T-helper 1 cell (primary cell): ENCODE measurements at regions not wholly inside any gene's neighbourhood (a gene's known extent, or its start where the extent isn't known, plus 50 kb on each side); places are given as distances from the start of the nearest gene placed in this dataset.
"Not testable (repeated sequence)": the region's sequence is repeated elsewhere in the genome, so short reads cannot be mapped to it uniquely, and the experiment has no call there.

ENCODE experiments used
- DNase-seq, 5 donors: peaks; one replicate each; pipeline ENCODE4 v3.0.0-alpha.2; 2012 to 2020

DNA sequence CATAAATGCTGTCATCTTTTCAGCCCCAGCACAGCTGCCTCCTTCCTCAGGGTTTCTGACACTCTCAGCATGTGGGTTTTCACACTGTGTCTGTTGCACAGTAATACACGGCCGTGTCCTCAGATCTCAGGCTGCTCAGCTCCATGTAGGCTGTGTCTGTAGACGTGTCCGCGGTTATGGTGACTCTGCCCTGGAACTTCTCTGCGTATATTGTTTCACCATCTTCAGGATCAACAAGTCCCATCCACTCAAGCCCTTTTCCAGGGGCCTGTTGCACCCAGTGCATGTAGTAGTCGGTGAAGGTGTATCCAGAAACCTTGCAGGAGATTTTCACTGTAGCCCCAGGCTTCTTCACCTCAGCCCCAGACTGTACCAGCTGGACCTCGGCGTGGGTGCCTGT, 1210.6 kb downstream of the TMEM121 start:
- DNase-seq, result no peak

- DNase-seq, result no peak
These were observed 1211.7 kb downstream of the TMEM121 start for GRCh38 chr14:106738075-106738474.

GRCh38 chr14:106738598-106739258, 1212.3 kb downstream of the TMEM121 start:
- DNase-seq, result not testable (repeated sequence)

DNA sequence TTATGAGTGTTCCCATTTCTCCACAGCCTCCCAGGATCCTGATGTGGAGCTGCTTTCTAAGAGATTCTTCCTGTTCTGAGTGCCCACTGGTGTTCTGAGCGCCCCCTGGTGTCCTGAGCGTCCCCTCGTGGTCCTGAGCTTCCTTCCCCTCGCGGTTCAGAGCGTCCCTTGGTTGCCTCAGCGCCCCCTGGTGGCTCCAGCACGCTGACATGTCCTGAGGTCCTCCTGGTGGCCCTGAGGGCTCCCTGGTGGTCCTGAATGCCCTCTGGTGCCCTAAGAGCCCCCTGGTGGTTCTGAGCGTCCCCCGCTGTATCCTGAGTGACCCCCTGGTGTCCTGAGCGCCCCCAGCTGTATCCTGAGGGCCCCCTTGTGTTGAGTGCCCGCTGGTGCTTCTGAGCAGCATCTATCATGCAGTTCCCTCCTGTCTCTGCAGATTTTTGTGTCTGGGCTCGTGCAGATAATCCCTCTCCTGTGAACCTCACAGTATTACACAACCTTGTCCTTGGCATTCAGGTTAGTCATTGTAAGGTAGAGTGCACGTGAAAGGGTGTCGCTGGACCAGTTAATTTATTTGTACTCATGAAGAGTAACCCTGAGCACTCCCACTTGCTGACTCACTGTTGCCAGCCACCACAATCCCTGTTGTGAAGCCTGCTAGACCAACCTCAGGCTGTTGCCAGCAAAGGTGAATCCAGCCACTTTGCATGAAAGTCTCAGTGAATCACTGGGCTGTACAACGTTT, 1214.9 kb downstream of the TMEM121 start:
- DNase-seq, result peak in 1 of 5 donors; percentile 65

DNA sequence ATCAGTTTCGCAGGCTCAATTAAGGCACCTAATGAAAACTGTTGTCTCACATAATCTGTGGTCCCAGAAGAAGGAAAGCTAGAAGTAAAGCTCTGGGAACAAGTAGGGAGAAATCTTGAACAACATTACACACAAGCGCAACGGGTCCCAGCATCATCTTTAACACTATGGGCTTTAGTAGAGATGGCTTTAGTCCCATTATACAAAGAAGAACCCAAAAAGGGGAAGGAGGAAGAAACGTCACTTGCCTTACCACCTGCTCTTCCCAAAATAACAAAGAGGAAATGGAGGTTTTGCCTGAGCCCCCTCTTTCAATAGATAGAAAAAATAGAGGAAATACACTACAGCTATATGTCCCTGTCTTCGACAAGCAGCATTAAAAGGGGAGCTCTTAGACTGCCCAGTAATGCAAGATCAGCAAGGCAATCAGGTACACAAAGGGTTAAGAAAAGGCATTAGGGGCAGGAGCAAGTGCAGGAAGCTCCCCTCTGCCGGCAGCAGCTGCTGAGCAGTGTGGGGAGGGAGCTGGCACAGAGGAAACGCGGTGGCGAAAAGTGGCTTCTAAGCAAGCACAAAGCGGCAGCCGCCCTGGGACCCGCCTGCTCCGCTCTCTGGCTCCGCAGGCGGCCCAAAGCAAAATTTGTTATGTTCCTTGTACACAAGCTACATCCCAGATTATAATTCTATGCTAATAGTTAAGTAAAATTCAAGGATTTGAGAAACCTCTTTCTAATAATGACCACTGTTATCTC, 1218.8 kb downstream of the TMEM121 start:
- not testable (repeated sequence) for DNase-seq

DNA sequence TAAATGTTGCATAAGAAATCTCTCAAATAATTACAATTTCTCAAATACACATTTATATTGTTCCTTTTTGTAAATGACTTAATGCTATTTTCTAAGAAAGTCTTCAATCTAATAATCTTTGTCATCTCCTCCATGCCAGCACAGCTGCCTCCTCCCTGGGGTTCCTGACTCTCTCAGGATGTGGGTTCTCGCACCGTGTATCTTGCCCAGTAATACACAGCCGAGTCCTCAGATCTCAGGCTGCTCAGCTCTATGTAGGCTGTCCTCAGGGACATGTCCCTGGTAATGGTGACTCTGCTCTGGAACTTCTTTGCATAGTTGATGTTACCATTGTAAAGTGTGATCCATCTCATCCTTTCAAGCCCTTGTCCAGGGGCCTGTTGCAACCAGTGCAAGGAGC, 1223.7 kb downstream of the TMEM121 start:
- DNase-seq, result not testable (repeated sequence)

- DNase-seq, result not testable (repeated sequence)
These were observed 1227.4 kb downstream of the TMEM121 start for GRCh38 chr14:106753751-106754150.

DNA sequence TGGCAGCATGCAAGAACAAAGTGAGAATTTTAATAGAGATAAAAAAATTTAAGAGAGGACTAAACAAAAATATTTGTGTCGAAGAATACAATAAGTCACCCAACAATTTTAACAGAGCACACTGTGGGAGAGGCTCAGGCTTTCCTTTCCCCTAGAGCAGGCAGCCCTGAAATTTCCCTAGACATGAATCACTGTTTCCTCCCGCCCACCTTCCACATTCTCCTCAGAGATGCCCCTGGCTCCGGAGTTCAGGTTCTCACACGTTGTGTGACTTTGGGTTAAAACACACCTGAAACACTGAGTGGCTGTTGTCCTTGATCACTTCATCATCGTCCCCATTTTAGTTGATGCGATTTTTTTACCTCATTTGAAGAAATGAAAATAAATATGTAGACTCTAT, 1231.1 kb downstream of the TMEM121 start:
- not testable (repeated sequence) for DNase-seq

DNA sequence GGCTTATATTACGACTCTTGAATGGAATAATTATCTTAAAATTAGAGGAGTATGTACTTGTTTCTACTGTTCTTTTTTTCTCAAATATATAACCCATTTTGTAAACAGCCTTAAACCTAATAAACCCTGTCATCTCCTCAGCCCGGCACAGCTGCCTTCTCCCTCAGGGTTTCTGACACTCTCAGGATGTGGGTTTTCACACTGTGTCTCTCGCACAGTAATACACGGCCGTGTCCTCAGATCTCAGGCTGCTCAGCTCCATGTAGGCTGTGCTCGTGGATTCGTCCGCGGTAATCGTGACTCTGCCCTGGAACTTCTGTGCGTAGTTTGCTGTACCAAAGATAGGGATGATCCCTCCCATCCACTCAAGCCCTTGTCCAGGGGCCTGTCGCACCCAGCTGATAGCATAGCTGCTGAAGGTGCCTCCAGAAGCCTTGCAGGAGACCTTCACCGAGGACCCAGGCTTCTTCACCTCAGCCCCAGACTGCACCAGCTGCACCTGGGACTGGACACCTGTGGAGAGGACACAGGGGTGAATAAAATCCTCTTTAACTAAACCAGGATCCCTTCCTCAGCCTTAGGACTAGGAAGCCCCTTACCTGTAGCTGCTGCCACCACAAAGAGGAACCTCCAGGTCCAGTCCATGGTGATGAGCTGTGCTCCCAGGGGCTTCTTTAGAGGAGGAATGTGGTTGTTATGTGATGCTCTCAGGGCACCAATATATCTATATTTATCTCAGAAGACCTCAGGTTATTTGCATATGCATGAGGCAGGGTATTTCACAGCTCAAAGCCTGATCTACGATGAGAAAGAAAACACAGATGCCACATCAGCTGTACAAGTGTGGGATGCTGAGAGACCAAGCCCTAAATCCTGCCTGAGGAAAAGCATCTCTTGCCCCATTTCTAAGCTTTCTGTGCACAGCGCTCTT, 1235.8 kb downstream of the TMEM121 start:
- not testable (repeated sequence) for DNase-seq

DNA sequence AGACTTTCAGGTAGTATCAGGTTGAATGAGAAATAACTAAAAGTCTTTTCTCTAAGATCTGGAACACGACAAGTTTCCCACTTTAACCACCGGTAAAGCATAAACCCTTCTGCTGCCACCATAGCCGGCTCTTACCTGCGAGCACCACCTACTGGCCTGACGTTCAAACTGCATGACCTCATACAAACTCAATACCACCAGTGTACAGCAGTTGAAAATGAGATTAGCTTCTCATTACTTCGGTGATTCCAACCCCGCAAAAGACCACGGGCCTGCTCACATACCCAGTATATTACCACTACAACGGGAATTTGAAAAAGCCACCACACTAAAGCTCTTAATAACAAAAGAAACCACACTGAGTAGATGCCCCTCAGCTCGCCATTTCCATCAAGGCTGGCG, 1238.6 kb downstream of the TMEM121 start:
- DNase-seq, result peak in 1 of 5 donors; percentile 17

GRCh38 chr14:106766145-106766544, 1239.8 kb downstream of the TMEM121 start:
- DNase-seq, result no peak

DNA sequence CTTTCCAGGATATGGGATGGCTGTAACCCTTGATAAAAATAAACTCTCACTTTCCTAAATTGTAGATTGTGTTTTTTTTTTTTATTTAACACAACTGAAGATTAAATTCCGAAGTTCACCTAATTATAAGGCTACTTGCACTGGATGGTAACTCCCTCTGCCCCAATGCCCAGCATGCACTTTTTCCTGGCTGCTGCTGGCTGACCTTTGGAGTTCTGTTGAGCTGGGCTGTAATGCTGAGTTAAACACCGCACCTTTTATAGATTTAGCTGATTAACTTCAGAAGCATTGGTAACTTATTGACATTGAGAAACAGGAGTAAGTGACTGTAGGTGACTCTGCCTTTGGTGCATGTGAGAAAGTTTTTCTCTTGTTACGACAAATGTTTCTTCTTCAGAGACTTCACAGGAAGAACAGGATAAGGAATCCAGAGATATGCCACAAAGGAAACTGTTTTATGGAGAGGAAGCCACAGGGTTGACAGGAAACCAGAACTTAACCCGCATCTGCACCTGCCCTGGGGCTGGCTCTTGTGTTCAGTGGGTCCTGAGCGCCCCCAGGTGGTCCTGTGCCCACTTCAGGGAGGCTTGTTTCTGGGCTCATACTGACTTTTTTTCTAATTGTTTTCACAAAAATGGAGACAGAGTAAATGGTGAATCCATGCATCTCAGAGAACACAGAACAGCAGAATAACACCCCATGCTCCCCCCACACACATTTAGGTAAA, 1240.3 kb downstream of the TMEM121 start:
- DNase-seq, result peak in 4 of 5 donors; percentile 16 to 39 (median 32)

- not testable (repeated sequence) for DNase-seq
These were observed 1241.8 kb downstream of the TMEM121 start for GRCh38 chr14:106768230-106768629.

GRCh38 chr14:106768972-106769700, 1242.8 kb downstream of the TMEM121 start:
- DNase-seq, result not testable (repeated sequence)

DNA sequence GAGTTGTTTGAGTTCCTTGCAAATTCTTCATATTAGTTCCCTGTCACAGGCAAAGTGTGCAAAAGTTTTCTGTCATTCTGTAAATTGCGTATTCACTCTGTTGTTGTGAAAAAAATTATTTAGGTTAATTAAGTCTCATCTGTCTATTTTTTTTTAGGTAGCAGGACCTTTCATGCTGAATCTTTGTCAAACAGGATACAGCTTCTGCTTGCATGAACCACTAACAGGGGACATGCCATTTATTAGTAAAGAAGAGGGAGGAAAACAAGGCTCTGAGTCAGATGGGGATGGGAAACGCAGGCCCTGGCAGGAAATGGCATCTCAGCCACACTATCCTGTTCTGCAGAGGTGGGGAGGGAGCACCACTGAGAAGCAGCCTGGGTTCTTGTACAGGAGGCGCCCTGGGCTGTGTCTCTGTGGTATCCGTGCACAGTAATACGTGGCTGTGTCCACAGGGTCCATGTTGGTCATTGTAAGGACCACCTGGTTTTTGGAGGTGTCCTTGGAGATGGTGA, 1243.8 kb downstream of the TMEM121 start:
- DNase-seq, result peak in 1 of 5 donors; percentile 53

DNA sequence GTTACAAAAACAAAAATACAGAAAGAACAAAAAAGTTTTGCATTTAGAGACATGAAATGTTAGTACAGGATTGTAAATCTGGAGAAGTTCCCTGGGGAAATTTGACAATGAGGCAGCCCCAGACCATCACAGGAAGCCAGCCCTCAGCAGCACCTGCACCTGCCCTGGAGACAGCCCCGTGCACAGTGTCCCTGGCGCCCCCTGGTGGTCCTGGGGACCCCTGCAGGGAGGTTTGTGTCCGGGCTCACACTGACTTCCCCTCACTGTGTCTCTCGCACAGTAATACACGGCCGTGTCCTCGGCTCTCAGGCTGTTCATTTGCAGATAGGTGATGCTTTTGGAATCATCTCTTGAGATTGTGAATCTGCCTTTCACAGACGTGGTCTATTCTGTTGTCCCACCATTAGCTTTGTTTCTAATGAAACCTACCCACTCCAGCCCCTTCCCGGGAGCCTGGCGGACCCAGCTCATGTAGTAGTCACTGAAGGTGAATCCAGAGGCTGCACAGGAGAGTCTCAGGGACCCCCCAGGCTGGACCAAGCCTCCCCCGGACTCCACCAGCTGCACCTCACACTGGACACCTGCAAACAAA, 1248.6 kb downstream of the TMEM121 start:
- peak; percentile 51 to 78 (median 54) for DNase-seq

DNA sequence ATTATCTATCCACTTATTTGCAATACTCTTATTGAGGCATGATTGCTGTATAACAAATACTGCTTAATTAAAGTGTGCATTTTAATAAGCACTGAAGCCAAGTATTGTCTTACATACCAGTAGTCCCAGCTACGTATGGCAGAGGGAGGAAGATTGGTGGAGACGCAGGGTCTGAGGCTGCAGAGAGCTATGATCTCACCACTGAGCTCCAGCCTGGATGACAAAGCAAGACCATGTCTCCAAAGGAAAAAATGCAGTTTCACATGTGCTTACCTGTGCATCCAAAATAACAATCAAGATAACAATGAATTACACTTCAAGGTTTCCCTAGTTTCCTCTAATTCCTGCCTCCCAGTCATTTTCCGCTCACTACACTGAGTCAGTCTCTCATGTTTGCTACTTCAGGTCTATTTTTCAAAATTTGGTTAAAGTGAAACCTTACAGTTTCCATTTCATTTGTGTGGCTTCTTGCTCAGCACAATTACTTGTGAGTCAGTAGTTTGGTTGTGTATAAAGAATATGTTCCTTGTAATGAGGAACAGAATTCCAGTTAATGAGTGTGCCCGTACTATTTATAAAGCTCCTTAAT, 1250.1 kb downstream of the TMEM121 start:
- no peak for DNase-seq

DNA sequence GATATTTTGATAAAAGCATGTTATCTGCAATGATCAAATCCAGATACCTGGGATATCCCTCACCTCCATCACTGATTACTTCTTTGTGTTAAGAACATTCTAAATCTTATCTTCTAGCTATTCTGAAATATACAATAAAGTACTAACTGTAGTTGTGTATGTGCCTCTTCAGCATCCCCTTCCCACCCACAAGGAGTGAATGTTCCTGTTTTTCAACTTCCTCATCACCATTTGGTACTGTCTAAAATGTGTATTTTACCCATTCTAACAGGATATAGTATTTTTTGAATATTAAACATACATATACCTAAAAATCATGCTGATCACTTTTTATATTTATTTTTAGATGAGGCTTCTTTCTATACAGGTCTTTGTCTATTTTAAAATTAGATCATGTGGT, 1252.6 kb downstream of the TMEM121 start:
- no peak for DNase-seq

DNA sequence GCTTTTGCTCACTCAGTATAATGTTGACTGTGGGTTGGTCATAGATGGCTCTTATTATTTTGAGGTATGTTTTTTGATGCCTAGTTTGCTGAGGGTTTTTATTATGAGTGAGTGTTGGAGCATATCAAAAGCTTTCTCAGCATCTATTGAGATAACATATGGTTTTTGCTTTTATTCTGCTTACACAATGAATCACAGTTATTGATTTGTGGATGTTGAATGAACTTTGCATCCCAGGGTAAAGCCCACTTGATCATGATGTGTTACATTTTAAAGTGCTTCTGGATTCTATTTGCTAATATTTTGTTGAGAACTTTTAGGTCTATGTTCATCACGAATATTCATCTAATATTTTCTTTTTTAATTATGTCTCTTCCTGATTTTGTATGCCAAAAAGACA, 1260.3 kb downstream of the TMEM121 start:
- no peak for DNase-seq

- DNase-seq, result no peak
These were observed 1261.2 kb downstream of the TMEM121 start for GRCh38 chr14:106787626-106788025.
